Vagina (tissue), 2 donors: ENCODE measurements at regions not wholly inside any gene's neighbourhood (a gene's known extent, or its start where the extent isn't known, plus 50 kb on each side); places are given as distances from the start of the nearest gene placed in this dataset.

Experiments used
- POLR2A ChIP-seq, 2 donors: fragments of 450-650 bp; IDR thresholded peaks; one replicate each; pipeline ENCODE4 v1.6.1; 2017; ENCODE audit warnings: antibody characterized with exemption in 2 of 2, mild to moderate bottlenecking in 2 of 2, moderate library complexity in 2 of 2
- TF ChIP-seq, protein P1 (sequence below), 3 experiments: fragments of 450-650 bp in 2 of 3; fragments of 200-600 bp in 1 of 3; sonication (generic) in 1 of 3; IDR thresholded peaks; one replicate each; pipeline ENCODE4 v1.5.1; 2017 to 2019; ENCODE audit warnings: antibody characterized with exemption in 3 of 3, mild to moderate bottlenecking in 2 of 3, moderate library complexity in 2 of 3

DNA sequence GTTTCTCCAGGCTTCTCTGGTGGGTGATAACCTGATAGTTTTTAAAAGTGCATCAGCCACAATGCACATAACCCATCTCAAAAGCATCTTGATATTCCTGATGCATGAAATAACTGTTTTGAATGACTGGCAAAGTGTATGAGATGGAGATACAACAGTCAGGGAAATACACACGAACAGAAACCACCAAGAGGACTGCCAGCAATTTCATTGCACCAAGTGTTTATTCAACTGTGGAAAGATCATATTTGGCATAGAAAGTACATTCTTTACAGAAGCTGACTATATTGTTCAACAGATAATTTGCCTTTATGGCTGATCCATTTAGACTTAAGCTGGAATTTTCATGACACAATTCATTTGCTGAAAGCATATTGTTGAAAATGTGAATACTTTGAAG lies 139.5 kb downstream of the SLIT2 start:
- TF ChIP-seq, protein P1, sequence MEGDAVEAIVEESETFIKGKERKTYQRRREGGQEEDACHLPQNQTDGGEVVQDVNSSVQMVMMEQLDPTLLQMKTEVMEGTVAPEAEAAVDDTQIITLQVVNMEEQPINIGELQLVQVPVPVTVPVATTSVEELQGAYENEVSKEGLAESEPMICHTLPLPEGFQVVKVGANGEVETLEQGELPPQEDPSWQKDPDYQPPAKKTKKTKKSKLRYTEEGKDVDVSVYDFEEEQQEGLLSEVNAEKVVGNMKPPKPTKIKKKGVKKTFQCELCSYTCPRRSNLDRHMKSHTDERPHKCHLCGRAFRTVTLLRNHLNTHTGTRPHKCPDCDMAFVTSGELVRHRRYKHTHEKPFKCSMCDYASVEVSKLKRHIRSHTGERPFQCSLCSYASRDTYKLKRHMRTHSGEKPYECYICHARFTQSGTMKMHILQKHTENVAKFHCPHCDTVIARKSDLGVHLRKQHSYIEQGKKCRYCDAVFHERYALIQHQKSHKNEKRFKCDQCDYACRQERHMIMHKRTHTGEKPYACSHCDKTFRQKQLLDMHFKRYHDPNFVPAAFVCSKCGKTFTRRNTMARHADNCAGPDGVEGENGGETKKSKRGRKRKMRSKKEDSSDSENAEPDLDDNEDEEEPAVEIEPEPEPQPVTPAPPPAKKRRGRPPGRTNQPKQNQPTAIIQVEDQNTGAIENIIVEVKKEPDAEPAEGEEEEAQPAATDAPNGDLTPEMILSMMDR (IDR thresholded peaks at IDR 0.05): no peak
- no peak for TF ChIP-seq POLR2A (IDR thresholded peaks at IDR 0.05)
